RWPE1 (cell line): ENCODE measurements at regions not wholly inside any gene's neighbourhood (a gene's known extent, or its start where the extent isn't known, plus 50 kb on each side); places are given as distances from the start of the nearest gene placed in this dataset.

Source experiments
- CTCF ChIA-PET: fragments of 350-600 bp; sonication (Branson Sonifier 250); formaldehyde crosslinking; extraction: SDS; loops from one replicate; lab custom pipeline; 2021; lab: Yijun Ruan, JAX
- POLR2A ChIA-PET: fragments of 400-600 bp; formaldehyde crosslinking; extraction: SDS; loops from one replicate; lab custom pipeline; 2020; ENCODE audit warnings: antibody characterized with exemption; ENCODE audit not compliant: low non-redundant PET; lab: Yijun Ruan, JAX
- DNase-seq: peaks from one replicate; pipeline ENCODE4 v3.0.0; 2012; ENCODE audit warnings: low spot score
- H3K27ac ChIP-seq: fragments of 450-650 bp; 2 replicates; pipeline ENCODE4 v1.5.1; 2017
- TF ChIP-seq, protein P1 (sequence below): fragments of 450-650 bp; conservative IDR thresholded peaks from 2 replicates; pipeline ENCODE4 v1.5.1; 2017; ENCODE audit warnings: low read depth, mild to moderate bottlenecking

- DNase-seq = no peak
- CTCF ChIA-PET = no interaction called here
- TF ChIP-seq, protein P1, sequence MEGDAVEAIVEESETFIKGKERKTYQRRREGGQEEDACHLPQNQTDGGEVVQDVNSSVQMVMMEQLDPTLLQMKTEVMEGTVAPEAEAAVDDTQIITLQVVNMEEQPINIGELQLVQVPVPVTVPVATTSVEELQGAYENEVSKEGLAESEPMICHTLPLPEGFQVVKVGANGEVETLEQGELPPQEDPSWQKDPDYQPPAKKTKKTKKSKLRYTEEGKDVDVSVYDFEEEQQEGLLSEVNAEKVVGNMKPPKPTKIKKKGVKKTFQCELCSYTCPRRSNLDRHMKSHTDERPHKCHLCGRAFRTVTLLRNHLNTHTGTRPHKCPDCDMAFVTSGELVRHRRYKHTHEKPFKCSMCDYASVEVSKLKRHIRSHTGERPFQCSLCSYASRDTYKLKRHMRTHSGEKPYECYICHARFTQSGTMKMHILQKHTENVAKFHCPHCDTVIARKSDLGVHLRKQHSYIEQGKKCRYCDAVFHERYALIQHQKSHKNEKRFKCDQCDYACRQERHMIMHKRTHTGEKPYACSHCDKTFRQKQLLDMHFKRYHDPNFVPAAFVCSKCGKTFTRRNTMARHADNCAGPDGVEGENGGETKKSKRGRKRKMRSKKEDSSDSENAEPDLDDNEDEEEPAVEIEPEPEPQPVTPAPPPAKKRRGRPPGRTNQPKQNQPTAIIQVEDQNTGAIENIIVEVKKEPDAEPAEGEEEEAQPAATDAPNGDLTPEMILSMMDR = no peak
- no peak overlapping the region for H3K27ac ChIP-seq
- POLR2A ChIA-PET = no interaction called here
Observed at GRCh38 chr1:219298571-219299148, 125.0 kb downstream of the LYPLAL1 start.

DNA sequence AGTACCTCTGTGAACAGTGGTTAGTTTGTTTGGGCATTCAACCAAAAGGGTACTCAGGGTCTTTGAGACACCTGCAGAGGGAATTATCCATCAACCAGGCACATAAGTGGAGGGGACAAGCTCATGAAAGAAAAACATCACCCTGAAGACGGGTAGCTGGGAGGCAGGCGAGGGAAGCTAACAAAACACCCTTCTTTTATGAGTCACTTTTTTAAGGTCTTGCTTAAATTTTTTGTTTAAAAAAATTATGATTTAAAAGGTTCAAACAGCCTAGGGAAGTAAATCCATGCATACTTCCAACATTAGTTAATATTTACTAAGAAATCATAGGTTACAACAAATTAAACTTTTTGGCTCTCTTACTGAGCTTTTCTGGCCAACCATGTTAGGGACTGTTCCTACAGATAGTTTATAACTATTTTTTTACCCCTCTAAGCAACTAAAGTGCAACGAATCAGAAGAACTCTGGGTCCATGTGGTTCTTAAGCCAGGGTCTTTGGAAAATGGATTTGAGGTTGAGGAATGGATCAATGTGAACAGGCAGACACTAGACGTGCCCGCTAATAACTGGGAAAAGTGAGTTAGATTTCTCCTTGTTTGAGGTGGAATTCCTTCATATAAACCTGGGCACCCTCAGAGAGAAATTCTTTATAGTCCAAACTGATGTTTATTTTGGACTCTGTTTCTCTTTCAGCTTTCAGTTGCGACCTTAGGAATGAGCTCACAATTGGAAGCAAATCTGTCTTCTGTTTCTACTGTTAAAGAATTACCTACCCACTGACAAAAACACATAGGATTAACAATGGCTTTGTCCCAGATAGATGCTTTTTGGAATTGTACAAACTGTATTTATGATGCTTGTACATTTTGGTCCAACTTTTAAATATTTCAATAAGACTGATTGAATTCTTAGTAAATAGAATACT lies 123.0 kb downstream of the LYPLAL1 start:
- POLR2A ChIA-PET = no interaction called here
- CTCF ChIA-PET = interaction anchor here (0.7 kb wide), 1 partner anchor 237 kb away, joined by 4 read pairs; no protein-coding TSS in a partner anchor

DNA sequence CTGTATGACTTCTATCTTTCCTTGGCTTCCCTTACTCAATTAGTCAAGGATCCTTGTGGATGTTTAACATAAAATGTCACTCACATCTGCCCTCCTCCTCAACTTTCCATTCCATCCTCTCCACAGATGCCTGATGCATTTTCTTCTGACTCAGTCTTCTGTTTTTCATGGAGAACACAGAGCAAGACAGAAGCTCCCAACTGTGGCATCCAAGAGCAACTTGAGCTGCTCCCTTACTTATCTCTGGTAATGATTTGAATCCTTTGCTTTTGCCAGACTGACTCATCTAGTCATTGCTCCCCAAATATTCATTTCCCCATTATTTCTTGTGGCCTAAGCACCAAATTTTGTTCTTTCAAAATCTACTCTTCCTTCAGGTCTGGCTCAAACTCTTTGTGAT lies 120.6 kb downstream of the LYPLAL1 start:
- TF ChIP-seq, protein P1 = no peak
- no peak overlapping the region for H3K27ac ChIP-seq
- CTCF ChIA-PET = no interaction called here
- DNase-seq = no peak
- POLR2A ChIA-PET = no interaction called here

More for the DNA sequence above, 123.0 kb downstream of the LYPLAL1 start:
- H3K27ac ChIP-seq = no peak overlapping the region
- no peak for DNase-seq
- TF ChIP-seq, protein P1 = no peak

DNA sequence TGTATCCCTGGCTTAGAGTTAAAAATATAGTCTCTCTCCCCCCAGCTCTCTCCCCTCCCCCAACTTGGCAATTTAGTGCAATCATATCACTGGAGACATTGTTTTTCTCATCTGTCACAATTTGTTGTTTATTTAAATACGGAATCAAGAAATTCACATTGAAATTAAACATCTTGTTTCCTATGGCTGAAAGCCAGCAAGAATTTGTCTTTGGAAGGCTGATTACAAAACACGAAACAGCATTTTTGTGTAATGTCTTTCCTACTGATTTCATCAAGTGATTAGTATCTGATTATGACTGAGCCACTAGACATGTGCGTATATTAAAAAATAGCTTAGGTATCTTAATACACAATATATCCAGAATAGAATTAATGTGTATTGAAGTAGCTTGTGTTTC lies 119.7 kb downstream of the LYPLAL1 start:
- TF ChIP-seq, protein P1 = no peak
- POLR2A ChIA-PET = interaction anchor here (0.5 kb wide), 1 partner anchor 18 kb away, joined by 3 read pairs; no protein-coding TSS in a partner anchor
- CTCF ChIA-PET = interaction anchor here (1.2 kb wide), 1 partner anchor 92 kb away, joined by 4 read pairs; no protein-coding TSS in a partner anchor
- no peak overlapping the region for H3K27ac ChIP-seq
- DNase-seq = no peak

DNA sequence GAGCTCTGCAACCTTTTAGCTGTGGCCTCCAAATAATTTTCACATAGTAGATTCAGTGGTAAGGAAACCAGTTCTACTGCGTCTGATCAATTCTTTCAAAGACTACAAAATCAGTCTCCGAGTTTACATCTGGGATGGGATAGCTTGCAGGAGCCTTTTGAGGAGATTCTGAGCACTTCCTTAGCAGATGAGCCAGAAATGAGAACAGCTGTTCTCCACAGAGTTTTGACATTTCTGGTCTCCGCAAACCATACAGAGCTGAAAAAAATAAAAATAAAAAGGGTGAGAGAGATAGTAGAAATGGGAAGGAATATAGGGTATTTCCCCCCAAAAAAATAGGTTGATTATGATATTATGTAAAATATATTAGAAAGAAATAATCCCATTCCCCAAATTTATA lies 119.3 kb downstream of the LYPLAL1 start:
- POLR2A ChIA-PET = interaction anchor here (0.5 kb wide), 1 partner anchor 17 kb away, joined by 3 read pairs; no protein-coding TSS in a partner anchor
- DNase-seq = no peak
- TF ChIP-seq, protein P1 = no peak
- CTCF ChIA-PET = interaction anchor here (1.2 kb wide), 1 partner anchor 93 kb away, joined by 4 read pairs; no protein-coding TSS in a partner anchor
- H3K27ac ChIP-seq = no peak overlapping the region

DNA sequence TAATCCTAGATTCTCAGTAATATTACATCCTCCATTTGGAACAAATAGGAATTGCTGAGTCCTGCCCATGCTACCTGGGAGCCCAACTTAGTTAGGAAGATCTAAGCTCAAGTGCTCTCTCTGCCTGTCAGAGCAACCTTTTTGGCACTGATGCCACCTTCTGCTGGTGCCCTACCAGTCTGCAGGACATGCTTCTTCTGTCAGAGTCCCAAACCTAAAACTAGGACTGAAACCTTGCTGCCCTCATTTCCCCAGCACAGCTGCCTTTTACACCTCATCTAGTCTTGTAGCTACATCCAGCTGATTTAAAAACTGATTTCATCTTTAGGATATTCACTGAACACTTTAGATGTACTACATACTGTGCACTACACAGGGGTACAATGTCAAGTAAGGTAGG lies 118.7 kb downstream of the LYPLAL1 start:
- TF ChIP-seq, protein P1 = no peak
- no peak for DNase-seq
- ChIA-PET POLR2A (no interaction called here), CTCF (interaction anchor here (0.7 kb wide), 1 partner anchor 414 kb away, joined by 3 read pairs; no protein-coding TSS in a partner anchor)
- H3K27ac ChIP-seq = no peak overlapping the region
